PC-3 (cell line): ENCODE measurements at regions not wholly inside any gene's neighbourhood (a gene's known extent, or its start where the extent isn't known, plus 50 kb on each side); places are given as distances from the start of the nearest gene placed in this dataset.

Source experiments
- ATAC-seq: fragments of 200-7000 bp; cut with Tn5 transposase; 2 replicates; pipeline ENCODE4 v1.9.1; 2020; ENCODE audit warnings: mild to moderate bottlenecking, moderate library complexity
- BruUV-seq: library from RNA; stranded (reverse); fragments of 400-500 nt; replicated peaks from 2 replicates; lab custom pipeline; 2021; lab: Mats Ljungman, UMichigan
- CTCF ChIA-PET: fragments of 300-600 bp; sonication (Branson Sonifier 250); formaldehyde crosslinking; loops from one replicate; lab custom pipeline; 2022; ENCODE audit warnings: antibody characterized with exemption; lab: Charles Lee
- POLR2A ChIA-PET: fragments of 300-600 bp; sonication (Branson Sonifier 250); formaldehyde crosslinking; loops from one replicate; lab custom pipeline; 2022; ENCODE audit warnings: antibody characterized with exemption; ENCODE audit not compliant: unreplicated experiment; lab: Charles Lee
- DNase-seq: peaks from one replicate; pipeline ENCODE4 v3.0.0-alpha.2; 2015
- H2AFZ ChIP-seq: fragments of 300-600 bp; sonication (generic); 2 replicates; pipeline ENCODE4 v1.6.0; 2016; ENCODE audit warnings: antibody characterized with exemption, low read length
- H3F3A ChIP-seq: fragments of 300-600 bp; sonication (generic); one replicate; pipeline ENCODE4 v1.6.0; 2017; ENCODE audit warnings: antibody characterized with exemption, low read length, control low read depth, mild to moderate bottlenecking; ENCODE audit not compliant: unreplicated experiment
- H3K27ac ChIP-seq: fragments of 300-600 bp; sonication (generic); 2 replicates; pipeline ENCODE4 v1.5.1; 2016; ENCODE audit warnings: mild to moderate bottlenecking, low read length
- H3K27me3 ChIP-seq: fragments of 300-600 bp; sonication (generic); 2 replicates; pipeline ENCODE4 v1.6.1; 2016; ENCODE audit warnings: low read length, mixed read lengths
- H3K36me3 ChIP-seq: fragments of 300-600 bp; sonication (generic); 2 replicates; pipeline ENCODE4 v1.6.1; 2016; ENCODE audit warnings: low read depth, mixed run types, low read length, mixed read lengths
- H3K4me1 ChIP-seq: fragments of 300-600 bp; sonication (generic); 2 replicates; pipeline ENCODE4 v1.5.1; 2016; ENCODE audit warnings: low read length; ENCODE audit not compliant: insufficient read depth
- H3K4me2 ChIP-seq: fragments of 300-600 bp; sonication (generic); 2 replicates; pipeline ENCODE4 v1.6.0; 2016; ENCODE audit warnings: low read length
- H3K4me3 ChIP-seq: fragments of 300-600 bp; sonication (generic); 2 replicates; pipeline ENCODE4 v1.5.1; 2016; ENCODE audit warnings: mild to moderate bottlenecking, low read length, mixed read lengths
- H3K79me2 ChIP-seq: fragments of 300-600 bp; sonication (generic); 2 replicates; pipeline ENCODE4 v1.6.1; 2017; ENCODE audit warnings: low read length, mixed read lengths
- H3K9ac ChIP-seq: fragments of 300-600 bp; sonication (generic); 2 replicates; pipeline ENCODE4 v1.6.0; 2016; ENCODE audit warnings: mild to moderate bottlenecking, low read length
- H3K9me2 ChIP-seq: fragments of 300-600 bp; sonication (generic); replicated peaks from 2 replicates; pipeline ENCODE4 v1.6.1; 2016; ENCODE audit warnings: mixed run types, low read length, mixed read lengths
- H3K9me3 ChIP-seq: fragments of 300-600 bp; sonication (generic); 2 replicates; pipeline ENCODE4 v1.6.1; 2016; ENCODE audit warnings: low read length, mixed read lengths
- H4K20me1 ChIP-seq: fragments of 300-600 bp; sonication (generic); 2 replicates; pipeline ENCODE4 v1.6.1; 2016; ENCODE audit warnings: low read length, mixed read lengths
- EZH2 ChIP-seq: fragments of 300-600 bp; sonication (generic); IDR thresholded peaks from one replicate; pipeline ENCODE4 v1.6.1; 2017; ENCODE audit warnings: antibody characterized with exemption, mild to moderate bottlenecking, low read length; ENCODE audit not compliant: unreplicated experiment
- EZH2phosphoT487 ChIP-seq: fragments of 300-600 bp; sonication (generic); IDR thresholded peaks from 2 replicates; pipeline ENCODE4 v1.6.1; 2018; ENCODE audit warnings: mild to moderate bottlenecking, antibody characterized with exemption, low read length, borderline replicate concordance
- intact Hi-C: fragments of 100-400 bp; cut with micrococcal nuclease; formaldehyde crosslinking; loops from 2 replicates; pipeline ENCODE4 v1.9.0; 2023
- TF ChIP-seq, protein P1 (sequence below): fragments of 300-600 bp; sonication (generic); conservative IDR thresholded peaks from 2 replicates; pipeline ENCODE4 v1.5.1; 2017; ENCODE audit warnings: antibody characterized with exemption, low read depth, mild to moderate bottlenecking, low read length

DNA sequence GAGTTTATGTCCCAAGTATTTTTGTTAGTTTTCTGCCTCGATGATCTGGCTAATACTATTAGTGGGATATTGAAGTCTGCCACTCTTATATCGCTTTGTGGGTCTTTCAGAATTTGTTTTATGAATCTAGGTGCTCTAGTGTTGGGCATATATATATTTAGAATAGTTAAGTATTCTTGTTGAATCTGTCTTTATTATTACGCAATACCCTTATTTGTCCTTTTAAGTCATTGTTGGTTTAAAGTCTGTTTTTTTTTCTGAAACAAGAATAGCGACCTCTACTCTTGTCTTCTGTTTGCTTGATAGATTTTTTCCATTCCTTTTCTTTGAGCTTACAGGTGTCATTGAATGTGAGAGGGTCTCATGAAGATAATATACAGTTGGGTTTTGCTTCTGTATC lies 239.0 kb downstream of the ASCL1 start:
- H3K36me3 ChIP-seq, result no peaks in the 10 kb centered on the region
- H3K27ac ChIP-seq, result no peak overlapping the region
- no peak overlapping the region for H3K4me2 ChIP-seq
- no peak overlapping the region for H3K4me3 ChIP-seq
- H3K4me1 ChIP-seq, result no peaks in the 10 kb centered on the region
- intact Hi-C loops, result no loop called here
- H4K20me1 ChIP-seq, result no peaks in the 10 kb centered on the region
- H3K9ac ChIP-seq, result no peak overlapping the region
- no peak for ATAC-seq
- no peaks in the 10 kb centered on the region for H3K79me2 ChIP-seq
- DNase-seq, result no peak
- BruUV-seq, result no TSS peak
- no peaks in the 10 kb centered on the region for H3K27me3 ChIP-seq
- POLR2A ChIA-PET, result no interaction called here
- no peaks in the 10 kb centered on the region; the same call in none of the 2 replicates for H3K9me3 ChIP-seq
- TF ChIP-seq EZH2phosphoT487 (no peak), EZH2 (no peak)
- TF ChIP-seq, protein P1, sequence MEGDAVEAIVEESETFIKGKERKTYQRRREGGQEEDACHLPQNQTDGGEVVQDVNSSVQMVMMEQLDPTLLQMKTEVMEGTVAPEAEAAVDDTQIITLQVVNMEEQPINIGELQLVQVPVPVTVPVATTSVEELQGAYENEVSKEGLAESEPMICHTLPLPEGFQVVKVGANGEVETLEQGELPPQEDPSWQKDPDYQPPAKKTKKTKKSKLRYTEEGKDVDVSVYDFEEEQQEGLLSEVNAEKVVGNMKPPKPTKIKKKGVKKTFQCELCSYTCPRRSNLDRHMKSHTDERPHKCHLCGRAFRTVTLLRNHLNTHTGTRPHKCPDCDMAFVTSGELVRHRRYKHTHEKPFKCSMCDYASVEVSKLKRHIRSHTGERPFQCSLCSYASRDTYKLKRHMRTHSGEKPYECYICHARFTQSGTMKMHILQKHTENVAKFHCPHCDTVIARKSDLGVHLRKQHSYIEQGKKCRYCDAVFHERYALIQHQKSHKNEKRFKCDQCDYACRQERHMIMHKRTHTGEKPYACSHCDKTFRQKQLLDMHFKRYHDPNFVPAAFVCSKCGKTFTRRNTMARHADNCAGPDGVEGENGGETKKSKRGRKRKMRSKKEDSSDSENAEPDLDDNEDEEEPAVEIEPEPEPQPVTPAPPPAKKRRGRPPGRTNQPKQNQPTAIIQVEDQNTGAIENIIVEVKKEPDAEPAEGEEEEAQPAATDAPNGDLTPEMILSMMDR, result no peak
- no peaks in the 10 kb centered on the region for H3F3A ChIP-seq
- CTCF ChIA-PET, result no interaction called here
- no peaks in the 10 kb centered on the region for H3K9me2 ChIP-seq
- H2AFZ ChIP-seq, result no peak overlapping the region

DNA sequence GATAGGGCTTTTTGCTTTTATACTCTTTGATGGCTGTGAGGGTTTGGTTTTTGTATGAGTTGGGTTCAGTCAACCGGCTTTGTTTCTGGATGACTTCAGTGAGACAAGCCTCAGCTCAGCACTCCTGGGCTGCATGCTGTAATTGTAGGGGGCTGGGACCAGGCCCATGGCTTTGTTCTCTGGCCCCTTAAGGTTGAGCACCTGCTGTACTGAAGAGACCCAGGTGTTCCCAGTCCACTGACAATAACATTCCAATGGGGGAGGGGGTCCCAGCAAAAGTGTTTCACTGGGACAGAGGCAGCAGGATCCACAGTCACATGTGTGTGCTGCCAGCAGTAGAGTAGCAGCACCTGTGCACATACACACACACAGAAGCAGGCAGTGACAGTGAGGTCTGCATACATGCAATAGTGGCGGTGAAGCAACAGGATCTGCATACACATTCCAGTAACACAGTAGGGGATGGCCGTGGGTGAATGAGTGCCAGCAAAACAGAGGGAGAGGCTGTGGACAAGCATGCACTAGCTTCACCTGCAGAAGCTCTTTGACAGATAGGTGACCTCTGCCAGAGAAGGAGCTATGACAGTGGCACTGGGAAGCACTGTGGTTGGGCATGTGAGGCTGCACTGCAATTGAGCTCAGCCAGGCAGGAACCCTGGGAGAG lies 240.4 kb downstream of the ASCL1 start:
- intact Hi-C loops, result no loop called here
- H3K4me2 ChIP-seq, result no peak overlapping the region
- no peak overlapping the region for H2AFZ ChIP-seq
- no peaks in the 10 kb centered on the region for H3K9me2 ChIP-seq
- H3K36me3 ChIP-seq, result no peaks in the 10 kb centered on the region
- H3K27me3 ChIP-seq, result no peaks in the 10 kb centered on the region
- no peaks in the 10 kb centered on the region; the same call in none of the 2 replicates for H3K9me3 ChIP-seq
- ChIA-PET CTCF (no interaction called here), POLR2A (no interaction called here)
- H3K27ac ChIP-seq, result no peak overlapping the region
- H3K79me2 ChIP-seq, result no peaks in the 10 kb centered on the region
- no peak overlapping the region for H3K9ac ChIP-seq
- no peak for DNase-seq
- H4K20me1 ChIP-seq, result no peaks in the 10 kb centered on the region
- H3F3A ChIP-seq, result no peaks in the 10 kb centered on the region
- BruUV-seq, result no TSS peak
- no peak for ATAC-seq
- no peaks in the 10 kb centered on the region for H3K4me1 ChIP-seq
- TF ChIP-seq, protein P1, result no peak
- no peak for TF ChIP-seq EZH2
- no peak for TF ChIP-seq EZH2phosphoT487
- no peak overlapping the region for H3K4me3 ChIP-seq

DNA sequence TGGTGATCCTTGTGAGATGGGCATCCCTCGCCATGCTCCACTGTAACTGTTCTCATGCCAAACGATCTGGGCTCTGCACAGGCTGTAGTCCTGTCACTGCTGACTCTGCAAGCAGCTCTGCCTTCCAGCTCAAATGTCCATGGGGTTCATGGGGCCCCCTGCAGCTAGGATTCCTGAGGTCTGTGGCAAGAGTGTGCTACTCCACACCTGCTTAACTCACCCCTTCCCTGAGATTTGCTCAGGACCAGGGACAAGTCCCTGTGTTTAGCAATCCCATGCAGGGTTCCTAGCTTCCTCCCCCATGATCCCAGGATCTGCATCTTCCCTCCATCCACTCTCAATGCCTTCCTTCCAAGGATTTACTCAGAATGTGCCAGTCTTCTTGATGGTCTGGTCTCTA lies 241.0 kb downstream of the ASCL1 start:
- ATAC-seq (no peak), DNase-seq (no peak)
- CTCF ChIA-PET, result no interaction called here
- Histone ChIP-seq H3K9me3 (no peaks in the 10 kb centered on the region; the same call in none of the 2 replicates), H2AFZ (no peak overlapping the region), H3F3A (no peaks in the 10 kb centered on the region), H3K9me2 (no peaks in the 10 kb centered on the region), H3K79me2 (no peaks in the 10 kb centered on the region), H3K4me3 (no peak overlapping the region), H3K36me3 (no peaks in the 10 kb centered on the region), H3K27me3 (no peaks in the 10 kb centered on the region), H3K27ac (no peak overlapping the region), H3K4me2 (no peak overlapping the region), H4K20me1 (no peaks in the 10 kb centered on the region), H3K4me1 (no peaks in the 10 kb centered on the region), H3K9ac (no peak overlapping the region)
- intact Hi-C loops, result no loop called here
- TF ChIP-seq, protein P1, result no peak
- TF ChIP-seq EZH2, result no peak
- TF ChIP-seq EZH2phosphoT487, result no peak
- BruUV-seq, result no TSS peak
- POLR2A ChIA-PET, result no interaction called here
